H1 (cell line): ENCODE measurements at regions not wholly inside any gene's neighbourhood (a gene's known extent, or its start where the extent isn't known, plus 50 kb on each side); places are given as distances from the start of the nearest gene placed in this dataset.

Source experiments
- ASH2L ChIP-seq: fragments of 200-600, 300-600 bp; sonication (generic); IDR thresholded peaks from one replicate; pipeline ENCODE4 v1.7.1; 2017; ENCODE audit warnings: low read length
- BACH1 ChIP-seq: IDR thresholded peaks from 2 replicates; pipeline ENCODE4 v1.6.1; 2012; ENCODE audit warnings: low read length, improper control_type of control experiment
- GABPA ChIP-seq: IDR thresholded peaks from 2 replicates; pipeline ENCODE4 v1.6.1; 2011; ENCODE audit warnings: mild to moderate bottlenecking, low read length, moderate library complexity, borderline replicate concordance; ENCODE audit not compliant: insufficient read depth
- JUND ChIP-seq: IDR thresholded peaks from 2 replicates; pipeline ENCODE4 v1.6.1; 2011; ENCODE audit warnings: mild to moderate bottlenecking, improper control_type of control experiment, low read length
- KDM5A ChIP-seq: fragments of 200-600 bp; IDR thresholded peaks from 2 replicates; pipeline ENCODE4 v1.7.1; 2012; ENCODE audit warnings: mild to moderate bottlenecking, low read length, inconsistent platforms, mixed read lengths
- MAX ChIP-seq: IDR thresholded peaks from 2 replicates; pipeline ENCODE4 v1.6.1; 2012; ENCODE audit warnings: inconsistent platforms
- RNF2 ChIP-seq: fragments of 200-900, 300-1000 bp; sonication (generic); IDR thresholded peaks from 2 replicates; pipeline ENCODE4 v1.7.1; 2016; ENCODE audit warnings: borderline replicate concordance, low read depth, mild to moderate bottlenecking, antibody characterized with exemption, low read length; ENCODE audit not compliant: poor library complexity, severe bottlenecking; ENCODE audit errors: missing control alignments
- SP4 ChIP-seq: IDR thresholded peaks from 2 replicates; pipeline ENCODE4 v1.6.1; 2012; ENCODE audit warnings: low read length, inconsistent platforms
- TAF7 ChIP-seq: optimal IDR thresholded peaks from 2 replicates; pipeline ENCODE3; 2011; ENCODE audit warnings: low read depth, mild to moderate bottlenecking, inconsistent platforms, low read length, moderate library complexity, borderline replicate concordance
- TF ChIP-seq, protein P1 (sequence below): IDR thresholded peaks from 2 replicates; pipeline ENCODE4 v1.6.1; 2011; ENCODE audit warnings: low read length, improper control_type of control experiment

- TF ChIP-seq RNF2 (no peak), SP4 (no peak), KDM5A (no peak), ASH2L (no peak), GABPA (no peak), TAF7 (no peak), JUND (no peak), MAX (no peak), BACH1 (no peak)
- TF ChIP-seq, protein P1, sequence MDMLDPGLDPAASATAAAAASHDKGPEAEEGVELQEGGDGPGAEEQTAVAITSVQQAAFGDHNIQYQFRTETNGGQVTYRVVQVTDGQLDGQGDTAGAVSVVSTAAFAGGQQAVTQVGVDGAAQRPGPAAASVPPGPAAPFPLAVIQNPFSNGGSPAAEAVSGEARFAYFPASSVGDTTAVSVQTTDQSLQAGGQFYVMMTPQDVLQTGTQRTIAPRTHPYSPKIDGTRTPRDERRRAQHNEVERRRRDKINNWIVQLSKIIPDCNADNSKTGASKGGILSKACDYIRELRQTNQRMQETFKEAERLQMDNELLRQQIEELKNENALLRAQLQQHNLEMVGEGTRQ = no peak
- TF ChIP-seq, all 59 proteins: peak for 4
Observed at GRCh38 chr1:5448486-5448885, 543.7 kb downstream of the NPHP4 start (continued).
